GM19043 (cell line): ENCODE measurements at regions not wholly inside any gene's neighbourhood (a gene's known extent, or its start where the extent isn't known, plus 50 kb on each side); places are given as distances from the start of the nearest gene placed in this dataset.
"Not testable (repeated sequence)": the region's sequence is repeated elsewhere in the genome, so short reads cannot be mapped to it uniquely, and the experiment has no call there.

Source experiments
- ATAC-seq: cut with Tn5 transposase; IDR thresholded peaks from one replicate; pipeline ENCODE4 v1.9.1; 2021; ENCODE audit warnings: low read depth; ENCODE audit not compliant: unreplicated experiment

DNA sequence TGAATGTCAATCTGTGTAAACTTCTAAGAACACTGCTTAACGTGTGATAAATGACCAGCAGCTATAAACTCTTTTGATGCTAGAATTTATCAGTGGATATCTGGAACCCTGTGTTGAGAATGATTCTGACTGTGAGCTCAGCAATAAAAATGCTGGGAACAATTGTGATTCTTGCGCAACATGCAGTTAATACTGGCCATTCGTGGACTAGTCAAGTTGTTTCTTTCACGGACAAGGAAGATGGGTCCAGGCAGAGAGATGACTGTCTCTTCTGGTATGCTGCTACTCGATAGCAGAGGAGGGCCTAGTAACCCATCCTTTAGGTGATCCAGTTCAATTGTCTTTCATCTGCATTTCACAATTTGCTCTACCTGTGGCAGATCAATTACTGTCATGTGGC, 394.8 kb upstream of the IGFBP3 start:
- no peak for ATAC-seq

- ATAC-seq, result no peak
Observed at GRCh38 chr7:46301677-46302076, 380.6 kb upstream of the IGFBP3 start.

DNA sequence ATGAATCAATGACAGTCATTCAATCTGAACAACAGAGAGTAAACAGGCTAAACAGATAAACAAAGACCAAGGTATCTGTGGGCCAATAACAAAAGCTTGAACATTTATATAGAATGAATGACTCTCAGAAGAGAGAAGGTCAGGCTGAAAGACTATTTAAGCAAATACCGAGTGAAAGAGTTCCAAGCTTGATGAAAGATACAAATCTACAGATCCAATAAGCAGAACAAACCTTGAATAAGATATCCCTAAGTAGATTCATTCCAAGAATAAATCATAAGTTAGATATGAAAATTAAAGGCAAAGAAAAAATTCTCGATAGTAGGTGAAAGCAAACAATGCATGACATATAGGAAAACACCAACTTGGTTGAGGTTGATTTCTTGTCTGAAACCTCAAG, 376.4 kb upstream of the IGFBP3 start:
- no peak for ATAC-seq

GRCh38 chr7:46296526-46296925, 375.5 kb upstream of the IGFBP3 start:
- no peak for ATAC-seq

GRCh38 chr7:46294381-46294780, 373.3 kb upstream of the IGFBP3 start:
- ATAC-seq, result no peak

- no peak for ATAC-seq
Observed at GRCh38 chr7:46292741-46293140, 371.7 kb upstream of the IGFBP3 start.

- peak; percentile 48 for ATAC-seq
Observed at GRCh38 chr7:46291601-46292150, 370.6 kb upstream of the IGFBP3 start.

DNA sequence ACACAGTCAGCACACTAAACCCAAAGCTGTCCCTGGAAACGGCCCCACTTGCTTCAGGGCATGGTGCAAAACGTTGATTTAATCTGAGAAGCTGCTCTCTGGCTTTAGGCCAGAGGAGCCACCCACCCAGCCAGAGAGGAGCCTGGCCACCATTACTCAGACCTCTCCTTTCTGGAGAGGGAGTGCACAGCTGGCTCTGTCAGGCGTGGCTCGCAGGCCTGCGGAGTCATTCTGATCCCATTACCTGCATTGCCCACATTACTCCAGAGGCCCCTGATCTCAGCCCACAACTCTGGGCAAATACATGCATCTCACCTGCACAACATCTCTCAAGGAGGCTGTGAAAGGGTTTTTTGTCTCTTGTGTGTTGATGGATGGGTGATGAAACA, 370.0 kb upstream of the IGFBP3 start:
- ATAC-seq, result peak; percentile 40

- ATAC-seq, result peak; percentile 24
Observed at GRCh38 chr7:46290374-46291049, 369.4 kb upstream of the IGFBP3 start.

DNA sequence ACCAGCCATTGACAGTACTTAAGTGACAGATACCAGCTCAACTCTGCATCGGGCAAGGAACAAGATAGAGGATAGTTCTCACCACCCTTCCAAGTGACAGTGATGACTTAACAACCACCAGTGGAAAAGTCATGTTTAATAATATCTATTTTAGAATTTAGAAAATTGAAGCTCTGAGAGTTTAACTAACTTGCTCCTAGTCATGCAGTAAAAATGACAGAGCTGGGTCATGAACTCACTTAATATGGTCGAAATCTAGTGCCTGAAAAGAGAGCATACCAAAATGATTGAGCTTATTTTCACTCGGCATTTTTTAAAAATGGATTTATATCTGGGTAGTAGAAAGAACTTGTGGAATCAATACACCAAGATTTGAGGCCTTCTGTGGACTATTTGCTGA, 367.8 kb upstream of the IGFBP3 start:
- ATAC-seq, result no peak

- no peak for ATAC-seq
Observed at GRCh38 chr7:46288010-46288409, 366.9 kb upstream of the IGFBP3 start.

DNA sequence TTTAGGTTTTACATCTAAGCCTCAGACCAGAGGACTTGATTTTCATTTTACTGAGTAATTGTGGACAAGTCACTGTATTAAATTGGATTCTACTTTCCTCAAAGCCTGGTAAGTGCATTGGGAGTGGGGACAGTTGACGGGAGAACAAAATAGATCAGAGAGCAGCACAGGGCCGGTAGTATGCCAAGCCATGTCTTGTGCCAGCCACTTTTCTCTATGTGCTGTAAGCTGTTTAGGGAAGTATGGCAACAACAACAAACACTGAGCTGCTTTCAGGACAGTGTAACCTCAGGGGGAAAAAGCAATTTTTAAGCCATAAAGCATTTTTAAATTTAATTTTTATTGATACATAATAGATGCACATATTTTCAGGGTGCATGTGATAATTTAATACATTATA, 365.9 kb upstream of the IGFBP3 start:
- no peak for ATAC-seq

- ATAC-seq, result no peak
Observed at GRCh38 chr7:46286356-46286755, 365.3 kb upstream of the IGFBP3 start.

DNA sequence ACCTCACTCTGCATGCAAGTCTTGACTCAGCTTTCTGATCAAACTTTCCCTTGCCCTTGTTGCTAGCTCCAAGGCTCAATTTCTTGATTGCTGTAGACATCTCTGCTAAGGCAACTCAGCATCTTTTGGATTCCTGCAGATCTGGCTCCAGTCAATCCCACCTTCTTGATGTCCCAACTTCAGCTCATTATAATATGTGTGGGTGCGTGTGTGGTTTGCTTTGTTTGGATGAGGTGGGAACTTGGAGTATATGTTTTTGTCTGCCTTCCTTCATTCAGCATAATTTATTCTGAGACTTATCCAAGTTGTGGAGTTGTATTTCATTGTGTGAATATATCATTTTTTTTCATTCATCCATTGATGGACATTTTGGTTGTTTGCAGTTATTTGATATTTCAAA, 364.8 kb upstream of the IGFBP3 start:
- no peak for ATAC-seq

GRCh38 chr7:46283852-46284251, 362.8 kb upstream of the IGFBP3 start:
- no peak for ATAC-seq

- no peak for ATAC-seq
Observed at GRCh38 chr7:46282155-46282554, 361.1 kb upstream of the IGFBP3 start.

GRCh38 chr7:46281071-46281470, 360.0 kb upstream of the IGFBP3 start:
- no peak for ATAC-seq

DNA sequence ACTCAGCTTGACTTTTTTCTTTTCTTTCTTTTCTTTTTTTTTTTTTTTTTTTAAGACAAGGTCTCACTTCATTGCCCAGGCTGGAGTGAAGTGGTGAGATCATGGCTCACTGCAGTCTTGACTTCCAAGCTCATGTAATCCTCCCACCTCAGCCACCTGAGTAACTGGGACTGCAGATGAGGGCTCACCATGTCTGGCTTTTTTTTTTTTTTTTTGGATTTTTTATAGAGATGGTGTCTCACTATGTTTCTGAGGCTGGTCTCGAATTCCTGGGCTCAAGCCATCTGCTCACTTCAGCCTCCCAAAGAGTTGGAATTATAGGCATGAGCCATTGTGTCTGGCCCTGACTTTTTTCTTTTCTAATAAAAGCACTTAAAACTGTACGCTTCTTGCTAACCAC, 358.2 kb upstream of the IGFBP3 start:
- ATAC-seq, result no peak

GRCh38 chr7:46264646-46265045, 343.6 kb upstream of the IGFBP3 start:
- ATAC-seq, result no peak

GRCh38 chr7:46261638-46262037, 340.6 kb upstream of the IGFBP3 start:
- ATAC-seq, result not testable (repeated sequence)

GRCh38 chr7:46259947-46260346, 338.9 kb upstream of the IGFBP3 start:
- ATAC-seq, result no peak

GRCh38 chr7:46257761-46258448, 336.8 kb upstream of the IGFBP3 start:
- no peak for ATAC-seq
